ENCODE measurements at regions not wholly inside any gene's neighbourhood (a gene's known extent, or its start where the extent isn't known, plus 50 kb on each side); places are given as distances from the start of the nearest gene placed in this dataset.

GRCh38 chr2:121038031-121038430 is 247.0 kb downstream of the TFCP2L1 start:
- H4K20me1 ChIP-seq (ENCODE audit: control insufficient read depth, insufficient read depth), result no peaks in the 10 kb centered on the region
- FAIRE-seq, result no peak
- H3K4me1 ChIP-seq (ENCODE audit: control insufficient read depth, insufficient read depth, low read length), result no peaks in the 10 kb centered on the region
- no peaks in the 10 kb centered on the region for H3K79me2 ChIP-seq (ENCODE audit: control insufficient read depth, insufficient read depth, low read length)
- H2AFZ ChIP-seq (ENCODE audit: control insufficient read depth, low read depth, low read length), result no peak overlapping the region
- intact Hi-C loops (cut with micrococcal nuclease; ENCODE audit: unreplicated experiment) (no loop called here), in situ Hi-C loops (cut with MboI) (no loop called here)
- H3K9ac ChIP-seq (ENCODE audit: control insufficient read depth, insufficient read depth, low read length), result no peak overlapping the region
- no peak overlapping the region for H3K4me3 ChIP-seq
- H3K27ac ChIP-seq (ENCODE audit: control insufficient read depth, insufficient read depth), result no peak overlapping the region
- ChIA-PET POLR2A (no interaction called here), RAD21 (ENCODE audit: unreplicated experiment) (no interaction called here), CTCF (no interaction called here), SMC1A (ENCODE audit: uncharacterized antibody, unreplicated experiment) (no interaction called here)
- DNase-seq (ENCODE audit: low read depth, low spot score), result no peak
- 10% methylated on average over 7 of the region's 7 CpGs for WGBS (ENCODE audit: insufficient coverage, insufficient replicate concordance, low lambda C conversion rate, missing lambda C conversion rate)
- H3K4me2 ChIP-seq (ENCODE audit: control insufficient read depth, insufficient read depth), result no peak overlapping the region
- TF ChIP-seq TARDBP (IDR thresholded peaks at IDR 0.05; ENCODE audit: borderline replicate concordance) (no peak), ZNF207 (IDR thresholded peaks at IDR 0.05; ENCODE audit: borderline replicate concordance) (no peak)
- peaks cover 0 to 2% of the 10 kb centered on the region in 2 experiments; a peak in 2 of 4 replicates for H3K27me3 ChIP-seq (replicated peaks in 1 of 2; ENCODE audit: control insufficient read depth in 2 of 2, insufficient read depth in 2 of 2, low read length in 1 of 2)
- no peak for ATAC-seq
- BruUV-seq (replicated peaks), result no TSS peak
- no peaks in the 10 kb centered on the region for H3K9me3 ChIP-seq (replicated peaks; ENCODE audit: control insufficient read depth, insufficient read depth, low read length)
- no peaks in the 10 kb centered on the region for H3K36me3 ChIP-seq (ENCODE audit: control insufficient read depth in 2 of 2, insufficient read depth in 2 of 2, low read length in 1 of 2)

- Histone ChIP-seq H3K4me2 (ENCODE audit: control insufficient read depth, insufficient read depth) (no peak overlapping the region), H3K9ac (ENCODE audit: control insufficient read depth, insufficient read depth, low read length) (no peak overlapping the region), H2AFZ (ENCODE audit: control insufficient read depth, low read depth, low read length) (no peak overlapping the region), H3K27ac (ENCODE audit: control insufficient read depth, insufficient read depth) (no peak overlapping the region), H3K9me3 (replicated peaks; ENCODE audit: control insufficient read depth, insufficient read depth, low read length) (no peaks in the 10 kb centered on the region), H3K27me3 (replicated peaks in 1 of 2; ENCODE audit: control insufficient read depth in 2 of 2, insufficient read depth in 2 of 2, low read length in 1 of 2) (peaks cover 0 to 2% of the 10 kb centered on the region in 2 experiments; a peak in 2 of 4 replicates), H3K36me3 (ENCODE audit: control insufficient read depth in 2 of 2, insufficient read depth in 2 of 2, low read length in 1 of 2) (no peaks in the 10 kb centered on the region), H3K4me3 (no peak overlapping the region), H3K4me1 (ENCODE audit: control insufficient read depth, insufficient read depth, low read length) (no peaks in the 10 kb centered on the region), H3K79me2 (ENCODE audit: control insufficient read depth, insufficient read depth, low read length) (no peaks in the 10 kb centered on the region), H4K20me1 (ENCODE audit: control insufficient read depth, insufficient read depth) (no peaks in the 10 kb centered on the region)
- ChIA-PET RAD21 (ENCODE audit: unreplicated experiment) (no interaction called here), POLR2A (no interaction called here), CTCF (no interaction called here), SMC1A (ENCODE audit: uncharacterized antibody, unreplicated experiment) (no interaction called here)
- TF ChIP-seq SMC3 (IDR thresholded peaks at IDR 0.05; ENCODE audit: borderline replicate concordance, low read length) (no peak), TCF12 (IDR thresholded peaks at IDR 0.05; ENCODE audit: low read depth, low read length) (no peak), SIX5 (IDR thresholded peaks at IDR 0.05; ENCODE audit: low read depth, low read length, severe bottlenecking) (no peak), BCL3 (IDR thresholded peaks at IDR 0.05; ENCODE audit: borderline replicate concordance, insufficient read depth, low read depth, low read length, poor library complexity, severe bottlenecking) (no peak), SP1 (IDR thresholded peaks at IDR 0.05; ENCODE audit: low read depth, low read length) (no peak), TAF1 (IDR thresholded peaks at IDR 0.05; ENCODE audit: borderline replicate concordance, low read depth, low read length) (no peak), NFYA (IDR thresholded peaks at IDR 0.05; ENCODE audit: borderline replicate concordance, low read depth, low read length) (no peak), DPF2 (IDR thresholded peaks at IDR 0.05) (no peak), NR2C1 (IDR thresholded peaks at IDR 0.05) (no peak), HSF1 (IDR thresholded peaks at IDR 0.05; ENCODE audit: low read depth, low read length) (no peak), IRF5 (IDR thresholded peaks at IDR 0.05; ENCODE audit: borderline replicate concordance) (no peak), RBBP5 (conservative IDR thresholded peaks at IDR 0.05) (no peak), KLF5 (IDR thresholded peaks at IDR 0.05; ENCODE audit: partially characterized antibody) (no peak), SMARCA5 (IDR thresholded peaks at IDR 0.05) (no peak)
- no TSS peak for BruUV-seq (replicated peaks)
- in situ Hi-C loops (cut with MboI), result no loop called here
- 27% methylated on average over 5 of the region's 5 CpGs for WGBS (ENCODE audit: insufficient coverage, insufficient replicate concordance, low lambda C conversion rate, missing lambda C conversion rate)
- DNase-seq (ENCODE audit: low read depth, low spot score), result no peak
- no peak for ATAC-seq
- no peak for FAIRE-seq
- intact Hi-C loops (cut with micrococcal nuclease; ENCODE audit: unreplicated experiment), result no loop called here
These were observed 246.6 kb downstream of the TFCP2L1 start for GRCh38 chr2:121038431-121038830.
